GM23338 (cell line): ENCODE measurements at regions not wholly inside any gene's neighbourhood (a gene's known extent, or its start where the extent isn't known, plus 50 kb on each side); places are given as distances from the start of the nearest gene placed in this dataset.
"Not testable (repeated sequence)": the region's sequence is repeated elsewhere in the genome, so short reads cannot be mapped to it uniquely, and the experiment has no call there.

Experiments
- CREB1 ChIP-seq: fragments of 250-450 bp; sonication (Bioruptor Pico); IDR thresholded peaks from 2 replicates; pipeline ENCODE4 v1.5.0; 2020; ENCODE audit warnings: low read depth, mild to moderate bottlenecking, moderate library complexity
- CTCF ChIP-seq, 2 experiments: fragments of 200-600 bp in 1 of 2; sonication (generic) in 1 of 2; conservative IDR thresholded peaks; 2 replicates each; pipeline versions ENCODE4 v1.5.1 to v1.6.1; 2016 to 2017; ENCODE audit warnings: antibody characterized with exemption in 2 of 2, low read depth in 2 of 2, mild to moderate bottlenecking in 2 of 2, moderate library complexity in 1 of 2
- ETS1 ChIP-seq: IDR thresholded peaks from 2 replicates; pipeline ENCODE4 v1.6.1; 2016; ENCODE audit warnings: antibody characterized with exemption
- EZH2 ChIP-seq: fragments of 200-600 bp; sonication (generic); IDR thresholded peaks from one replicate; pipeline ENCODE4 v1.8.0; 2017; ENCODE audit warnings: antibody characterized with exemption, mild to moderate bottlenecking, low read depth; ENCODE audit not compliant: unreplicated experiment
- EZH2phosphoT487 ChIP-seq: fragments of 200-600 bp; sonication (generic); IDR thresholded peaks from one replicate; pipeline ENCODE4 v1.8.1; 2018; ENCODE audit warnings: antibody characterized with exemption; ENCODE audit not compliant: unreplicated experiment
- JUNB ChIP-seq: IDR thresholded peaks from one replicate; pipeline ENCODE4 v1.6.1; 2016; ENCODE audit warnings: antibody characterized with exemption; ENCODE audit not compliant: unreplicated experiment
- NANOG ChIP-seq: IDR thresholded peaks from 2 replicates; pipeline ENCODE4 v1.6.1; 2016; ENCODE audit warnings: antibody characterized with exemption, borderline replicate concordance
- POLR2AphosphoS5 ChIP-seq: IDR thresholded peaks from 2 replicates; pipeline ENCODE4 v1.6.1; 2016; ENCODE audit warnings: antibody characterized with exemption, low read depth
- REST ChIP-seq: IDR thresholded peaks from one replicate; pipeline ENCODE4 v1.6.1; 2018; ENCODE audit warnings: antibody characterized with exemption; ENCODE audit not compliant: unreplicated experiment
- STAT1 ChIP-seq: IDR thresholded peaks from one replicate; pipeline ENCODE4 v1.6.1; 2016; ENCODE audit warnings: antibody characterized with exemption; ENCODE audit not compliant: unreplicated experiment
- ZNF114 ChIP-seq: fragments of 250-450 bp; sonication (Bioruptor Pico); IDR thresholded peaks from 2 replicates; pipeline ENCODE4 v1.5.0; 2020; ENCODE audit warnings: mild to moderate bottlenecking, moderate library complexity

GRCh38 chr7:35931551-35931950 is 130.7 kb downstream of the SEPTIN7 start:
- TF ChIP-seq CTCF (conservative IDR thresholded peaks at IDR 0.05; ENCODE audit: low read depth in 2 of 2); POLR2AphosphoS5; EZH2; CREB1; REST; ETS1; NANOG; EZH2phosphoT487; JUNB; ZNF114 (CRISPR knock-in tag); STAT1: not testable (repeated sequence)
